Trophoblast cell (in vitro differentiated cells and primary cell): ENCODE measurements at regions not wholly inside any gene's neighbourhood (a gene's known extent, or its start where the extent isn't known, plus 50 kb on each side); places are given as distances from the start of the nearest gene placed in this dataset.
"Not testable (repeated sequence)": the region's sequence is repeated elsewhere in the genome, so short reads cannot be mapped to it uniquely, and the experiment has no call there.

Source experiments
- DNase-seq, 2 donors: peaks; one replicate each; pipeline ENCODE4 v3.0.0-alpha.2; 2016
- H2AFZ ChIP-seq: 2 replicates; pipeline ENCODE4 v1.6.1; 2013; ENCODE audit warnings: low read length, moderate library complexity, mild to moderate bottlenecking; ENCODE audit not compliant: insufficient read depth, poor library complexity
- H2AK5ac ChIP-seq: 2 replicates; pipeline ENCODE4 v1.6.1; 2013; ENCODE audit warnings: mild to moderate bottlenecking, low read length
- H2BK120ac ChIP-seq: 2 replicates; pipeline ENCODE4 v1.6.1; 2013; ENCODE audit warnings: low read length, mild to moderate bottlenecking, moderate library complexity; ENCODE audit not compliant: insufficient read depth, poor library complexity
- H2BK12ac ChIP-seq: 2 replicates; pipeline ENCODE4 v1.6.1; 2013; ENCODE audit warnings: mild to moderate bottlenecking, low read length, moderate library complexity
- H2BK5ac ChIP-seq: 2 replicates; pipeline ENCODE4 v1.6.1; 2013; ENCODE audit warnings: low read length, low read depth, moderate library complexity, mild to moderate bottlenecking; ENCODE audit not compliant: poor library complexity
- H3K14ac ChIP-seq: 2 replicates; pipeline ENCODE4 v1.6.1; 2013; ENCODE audit warnings: mild to moderate bottlenecking, low read length
- H3K18ac ChIP-seq: 2 replicates; pipeline ENCODE4 v1.6.1; 2013; ENCODE audit warnings: mild to moderate bottlenecking, low read length
- H3K23ac ChIP-seq: 2 replicates; pipeline ENCODE4 v1.6.1; 2013; ENCODE audit warnings: low read length
- H3K27ac ChIP-seq: 2 replicates; pipeline ENCODE4 v1.5.1; 2013; ENCODE audit warnings: low read depth, mild to moderate bottlenecking, inconsistent platforms, low read length, moderate library complexity
- H3K27me3 ChIP-seq: 2 replicates; pipeline ENCODE4 v1.6.1; 2013; ENCODE audit warnings: inconsistent platforms, mild to moderate bottlenecking, low read length, moderate library complexity; ENCODE audit not compliant: insufficient read depth
- H3K36me3 ChIP-seq, 2 experiments: 1 replicate in 1 of 2; 2 replicates in 1 of 2; pipeline ENCODE4 v1.6.1; 2013; ENCODE audit warnings: low read length in 2 of 2, mild to moderate bottlenecking in 2 of 2, moderate library complexity in 1 of 2; ENCODE audit not compliant: insufficient read depth in 2 of 2, control insufficient read depth in 1 of 2
- H3K4ac ChIP-seq: 2 replicates; pipeline ENCODE4 v1.6.1; 2013; ENCODE audit warnings: low read depth, mild to moderate bottlenecking, low read length, moderate library complexity
- H3K4me1 ChIP-seq, 2 experiments: 1 replicate in 1 of 2; 2 replicates in 1 of 2; pipeline ENCODE4 v1.6.1; 2013; ENCODE audit warnings: low read length in 2 of 2, mild to moderate bottlenecking in 2 of 2, moderate library complexity in 1 of 2; ENCODE audit not compliant: insufficient read depth in 2 of 2, control insufficient read depth in 1 of 2
- H3K4me2 ChIP-seq: 2 replicates; pipeline ENCODE4 v1.6.1; 2013; ENCODE audit warnings: inconsistent platforms, mild to moderate bottlenecking, low read length, moderate library complexity
- H3K4me3 ChIP-seq: 2 replicates; pipeline ENCODE4 v1.5.1; 2013; ENCODE audit warnings: mild to moderate bottlenecking, low read depth, low read length, inconsistent platforms
- H3K79me1 ChIP-seq: one replicate; pipeline ENCODE4 v1.6.1; 2013; ENCODE audit warnings: low read length
- H3K79me2 ChIP-seq: 2 replicates; pipeline ENCODE4 v1.6.1; 2013; ENCODE audit warnings: low read length, mild to moderate bottlenecking; ENCODE audit not compliant: control insufficient read depth, insufficient read depth, poor library complexity
- H3K9ac ChIP-seq: 2 replicates; pipeline ENCODE4 v1.6.1; 2013; ENCODE audit warnings: mild to moderate bottlenecking, low read length
- H3K9me3 ChIP-seq: 2 replicates; pipeline ENCODE4 v1.6.1; 2013; ENCODE audit warnings: low read depth, mild to moderate bottlenecking, control low read depth, inconsistent platforms, low read length; ENCODE audit not compliant: insufficient read depth
- H4K12ac ChIP-seq: 2 replicates; pipeline ENCODE4 v1.6.1; 2013; ENCODE audit warnings: low read depth, mild to moderate bottlenecking, low read length, moderate library complexity
- H4K8ac ChIP-seq: 2 replicates; pipeline ENCODE4 v1.6.1; 2013; ENCODE audit warnings: low read depth, mild to moderate bottlenecking, low read length, moderate library complexity
- H4K91ac ChIP-seq: one replicate; pipeline ENCODE4 v1.6.1; 2013; ENCODE audit warnings: low read depth, mild to moderate bottlenecking, low read length, moderate library complexity
- WGBS: extraction: QIAGEN DNeasy Blood & Tissue Kit; methylation state at CpG from one replicate; pipeline ENCODE4 v1.1.7; 2013; ENCODE audit warnings: missing lambda C conversion rate; ENCODE audit not compliant: insufficient read length, insufficient coverage; ENCODE audit errors: extremely low coverage; 5-methylcytosine and 5-hydroxymethylcytosine counted together

DNA sequence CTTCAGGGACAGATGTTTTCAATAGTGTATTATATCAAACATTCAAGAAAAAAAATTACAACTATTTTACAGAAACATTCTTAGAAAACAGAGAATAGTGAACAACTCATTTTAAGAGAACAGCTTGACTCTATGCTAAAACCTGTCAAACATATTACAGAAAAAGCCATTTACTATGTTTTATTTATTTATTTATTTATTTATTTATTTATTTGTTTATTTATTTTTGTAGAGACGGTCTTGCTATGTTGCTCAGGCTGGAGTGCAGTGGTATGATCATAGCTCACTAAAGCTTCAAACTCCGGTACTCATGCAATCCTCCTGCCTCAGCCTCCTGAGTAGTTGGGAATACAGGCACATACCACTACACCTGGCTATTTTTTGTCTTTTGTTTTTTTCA, 317.9 kb upstream of the HTR1E start:
- Histone ChIP-seq H2AK5ac (no peak overlapping the region), H3K79me2 (no peaks in the 10 kb centered on the region), H3K18ac (no peak overlapping the region), H3K27me3 (no peaks in the 10 kb centered on the region), H4K91ac (no peak overlapping the region), H3K4ac (no peak overlapping the region), H2BK12ac (no peak overlapping the region), H2BK120ac (no peak overlapping the region), H4K12ac (no peak overlapping the region), H3K79me1 (no peaks in the 10 kb centered on the region), H3K4me3 (no peak overlapping the region), H3K27ac (no peak overlapping the region), H3K9me3 (no peaks in the 10 kb centered on the region), H2BK5ac (no peak overlapping the region), H3K9ac (no peak overlapping the region), H3K23ac (no peak overlapping the region), H3K36me3 (no peaks in the 10 kb centered on the region), H3K4me1 (no peaks in the 10 kb centered on the region), H3K4me2 (no peak overlapping the region), H4K8ac (no peak overlapping the region), H2AFZ (no peak overlapping the region), H3K14ac (no peak overlapping the region)
- no peak for DNase-seq
- no CpG with 5 or more reads among the region's 2 CpGs for WGBS

- Histone ChIP-seq H3K14ac (no peak overlapping the region), H3K18ac (no peak overlapping the region), H3K79me2 (peaks cover 2% of the 10 kb centered on the region), H3K36me3 (no peaks in the 10 kb centered on the region), H3K23ac (no peak overlapping the region), H2BK120ac (peak overlapping the region; percentile 60), H3K4me2 (no peak overlapping the region), H3K9ac (no peak overlapping the region), H4K12ac (no peak overlapping the region), H3K4me1 (peaks cover 0 to 2% of the 10 kb centered on the region in 2 experiments), H4K8ac (peak overlapping the region; percentile 70), H2BK12ac (peak overlapping the region; percentile 97), H4K91ac (peak overlapping the region; percentile 73), H3K79me1 (peaks cover 14% of the 10 kb centered on the region), H3K27me3 (no peaks in the 10 kb centered on the region), H2AFZ (no peak overlapping the region), H2BK5ac (peak overlapping the region; percentile 49), H3K4ac (peak overlapping the region; percentile 55), H3K4me3 (no peak overlapping the region), H3K9me3 (no peaks in the 10 kb centered on the region), H3K27ac (peak overlapping the region; percentile 41), H2AK5ac (no peak overlapping the region)
- DNase-seq: no peak
- WGBS: no CpG with 5 or more reads among the region's 1 CpG
Observed at GRCh38 chr6:86615299-86615698, 322.0 kb upstream of the HTR1E start.

DNA sequence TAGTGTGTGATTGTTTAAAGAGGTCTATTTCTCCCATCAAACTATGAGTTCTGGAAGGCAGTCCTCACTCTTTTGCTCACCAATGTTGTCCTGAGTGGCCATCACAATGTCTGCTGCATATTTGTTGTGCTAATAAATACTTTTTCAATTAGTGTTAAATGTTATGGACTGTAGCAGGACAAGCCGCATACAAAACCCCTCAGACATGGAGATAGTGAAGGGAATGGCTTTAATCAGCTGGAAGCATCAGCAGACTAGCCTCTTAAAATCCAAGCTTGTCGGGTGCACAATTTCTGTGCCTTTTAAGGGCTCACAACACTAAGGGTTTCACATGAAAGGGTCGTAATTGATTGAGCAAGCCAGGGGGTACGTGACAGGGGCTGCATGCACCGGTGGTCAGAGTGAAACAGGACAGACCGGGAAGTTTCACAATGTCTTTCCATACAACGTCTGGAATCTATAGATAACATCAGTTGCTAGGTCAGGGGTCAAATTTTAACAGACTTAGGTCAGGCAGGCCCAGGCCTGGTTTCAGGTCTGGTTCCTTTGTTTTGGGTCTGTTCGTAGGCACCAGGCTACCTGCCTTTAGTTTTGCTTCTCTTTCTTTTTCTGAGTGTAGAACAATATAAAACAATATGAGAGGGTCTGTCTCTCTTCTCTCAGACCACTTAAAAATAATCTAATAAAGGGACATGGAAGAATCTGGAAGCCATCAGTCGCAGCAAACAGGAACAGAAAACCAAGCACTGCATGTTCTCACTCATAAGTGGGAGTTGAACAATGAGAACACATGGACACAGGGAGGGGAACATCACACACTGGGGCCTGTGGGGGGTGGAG, 327.6 kb upstream of the HTR1E start:
- no peak overlapping the region for H2BK5ac ChIP-seq
- no peak overlapping the region for H3K23ac ChIP-seq
- no peak overlapping the region for H3K18ac ChIP-seq
- no peak overlapping the region for H3K4ac ChIP-seq
- WGBS: no CpG with 5 or more reads among the region's 9 CpGs
- no peak overlapping the region for H4K8ac ChIP-seq
- no peak overlapping the region for H4K12ac ChIP-seq
- H3K79me2 ChIP-seq: peaks cover 4% of the 10 kb centered on the region
- H3K9ac ChIP-seq: no peak overlapping the region
- no peak overlapping the region for H3K14ac ChIP-seq
- peaks cover 0 to 5% of the 10 kb centered on the region in 2 experiments for H3K4me1 ChIP-seq
- peaks cover 28% of the 10 kb centered on the region for H3K79me1 ChIP-seq
- H3K27ac ChIP-seq: peak overlapping the region; percentile 97
- no peaks in the 10 kb centered on the region for H3K27me3 ChIP-seq
- DNase-seq: peak; percentile 69 to 93
- H3K4me2 ChIP-seq: no peak overlapping the region
- H2BK12ac ChIP-seq: no peak overlapping the region
- H3K9me3 ChIP-seq: no peaks in the 10 kb centered on the region
- no peak overlapping the region for H2AFZ ChIP-seq
- H2AK5ac ChIP-seq: no peak overlapping the region
- H3K36me3 ChIP-seq: no peaks in the 10 kb centered on the region
- H3K4me3 ChIP-seq: no peak overlapping the region
- H4K91ac ChIP-seq: no peak overlapping the region
- peak overlapping the region; percentile 83 for H2BK120ac ChIP-seq

- not testable (repeated sequence) for H3K27ac ChIP-seq, H3K4me1 ChIP-seq, H3K36me3 ChIP-seq, H3K9me3 ChIP-seq, H3K14ac ChIP-seq, H3K23ac ChIP-seq, H2AFZ ChIP-seq, H3K27me3 ChIP-seq, H4K12ac ChIP-seq, H4K8ac ChIP-seq, H3K18ac ChIP-seq, DNase-seq, H3K4ac ChIP-seq, H3K79me2 ChIP-seq, H2AK5ac ChIP-seq, H3K9ac ChIP-seq, H3K4me3 ChIP-seq, H3K4me2 ChIP-seq, H2BK5ac ChIP-seq, H2BK120ac ChIP-seq
- Histone ChIP-seq H2BK12ac (peak overlapping the region; percentile 15), H4K91ac (peak overlapping the region; percentile 45), H3K79me1 (peaks cover 14% of the 10 kb centered on the region)
- no CpG with 5 or more reads among the region's 3 CpGs for WGBS
Observed at GRCh38 chr6:86603364-86603763, 334.0 kb upstream of the HTR1E start.
